Stimulated activated naive CD4-positive, alpha-beta T cell (primary cell): ENCODE measurements at regions not wholly inside any gene's neighbourhood (a gene's known extent, or its start where the extent isn't known, plus 50 kb on each side); places are given as distances from the start of the nearest gene placed in this dataset.

ENCODE experiments used
- DNase-seq, 6 experiments: peaks; one replicate each; lab custom pipeline; 2025; lab: John Stamatoyannopoulos, UW

GRCh38 chr14:66196670-66197069 is 289.5 kb upstream of the CCDC196 start:
- no peak for DNase-seq

- DNase-seq = no peak
These were observed 288.9 kb upstream of the CCDC196 start for GRCh38 chr14:66197276-66197675.

DNA sequence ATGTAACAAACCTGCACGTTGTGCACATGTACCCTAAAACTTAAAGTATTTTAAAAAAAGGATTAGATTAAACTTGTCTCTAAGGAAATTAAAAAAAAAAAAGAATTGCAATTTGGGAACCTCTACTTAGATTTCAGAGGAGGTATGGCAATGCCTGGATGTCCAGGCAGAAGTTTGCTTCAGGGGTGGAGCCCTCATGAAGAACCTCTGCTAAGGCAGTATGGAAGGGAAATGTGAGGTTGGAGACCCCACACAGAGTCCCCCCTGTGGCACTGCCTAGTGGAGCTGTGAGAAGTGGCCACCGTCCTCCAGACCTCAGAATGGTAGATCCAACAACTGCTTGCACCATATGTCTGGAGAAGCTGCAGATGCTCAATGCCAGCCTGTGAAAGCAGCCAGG is 279.6 kb upstream of the CCDC196 start:
- no peak for DNase-seq

DNA sequence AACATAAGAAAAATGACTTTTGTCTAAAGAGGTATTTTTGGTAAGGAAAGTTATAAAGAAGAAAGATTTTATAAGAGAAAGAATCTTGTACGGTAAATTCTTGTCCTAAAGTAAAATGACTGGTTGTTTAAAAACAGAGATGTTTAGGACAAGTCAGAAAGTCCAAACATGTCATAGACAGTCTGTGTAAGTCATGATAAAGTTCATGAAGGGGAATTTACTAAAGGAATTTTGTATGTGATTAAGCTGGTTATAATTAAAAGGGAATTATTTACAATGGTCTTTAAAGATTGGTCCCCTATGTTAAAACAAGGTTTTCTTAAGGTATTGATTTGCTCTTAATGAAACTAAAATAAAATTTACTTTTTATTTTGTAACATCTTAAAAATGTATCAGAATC is 269.4 kb upstream of the CCDC196 start:
- no peak for DNase-seq

GRCh38 chr14:66219886-66220285 is 266.3 kb upstream of the CCDC196 start:
- DNase-seq = no peak

DNA sequence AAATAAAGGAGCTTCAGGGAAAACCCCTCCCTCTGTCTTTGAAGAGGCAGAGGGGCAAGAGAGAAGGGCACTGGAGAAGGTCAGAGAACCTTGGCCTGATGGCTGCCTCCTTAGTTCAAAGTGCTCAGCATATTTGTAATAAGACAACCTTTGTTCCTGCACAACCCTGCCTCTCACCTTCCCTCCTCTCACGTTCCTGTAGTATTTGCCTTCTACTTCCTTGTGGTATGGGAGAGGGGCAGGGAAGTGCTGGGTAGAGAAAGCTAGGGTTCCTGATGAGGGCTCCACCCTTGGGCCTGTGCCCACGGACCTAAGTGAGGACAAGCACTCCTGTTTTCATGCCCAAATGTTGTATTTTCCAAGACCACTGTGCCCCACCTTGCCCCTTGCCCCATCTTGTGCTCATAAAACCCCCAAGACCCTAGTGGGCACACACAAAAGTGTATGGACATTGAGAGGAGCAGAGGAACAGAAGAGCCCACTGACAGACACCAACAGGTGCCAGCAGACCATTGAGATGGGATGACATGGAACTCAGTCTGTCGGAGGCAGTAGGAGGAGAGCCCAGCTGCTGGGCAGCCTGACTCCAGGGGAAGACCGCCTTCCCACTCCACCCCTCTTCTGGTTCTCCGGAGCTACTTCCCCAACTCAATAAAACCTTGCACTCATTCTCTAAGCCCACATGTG is 261.5 kb upstream of the CCDC196 start:
- DNase-seq = no peak

- no peak for DNase-seq
These were observed 260.8 kb upstream of the CCDC196 start for GRCh38 chr14:66225337-66225736.

GRCh38 chr14:66228267-66228970 is 257.8 kb upstream of the CCDC196 start:
- DNase-seq = no peak

DNA sequence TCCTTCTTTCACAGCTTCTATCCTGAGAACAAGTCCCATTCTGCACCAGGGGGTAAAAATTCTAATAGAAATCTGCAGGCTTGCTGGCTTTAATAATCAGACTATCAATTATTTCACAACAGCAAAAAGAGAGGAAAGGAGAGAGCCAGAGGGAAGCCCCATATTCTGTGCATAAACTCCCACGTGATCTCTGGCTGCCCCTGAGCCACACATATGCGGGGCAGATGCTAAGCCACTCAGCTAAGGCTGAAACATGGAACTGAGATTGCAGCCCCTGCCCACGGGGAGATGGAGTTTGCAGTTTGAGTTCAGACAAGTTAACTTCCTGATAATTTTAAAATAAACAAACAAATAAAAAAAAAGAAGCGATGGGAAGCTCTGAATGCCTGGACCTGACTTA is 254.4 kb upstream of the CCDC196 start:
- DNase-seq = no peak

DNA sequence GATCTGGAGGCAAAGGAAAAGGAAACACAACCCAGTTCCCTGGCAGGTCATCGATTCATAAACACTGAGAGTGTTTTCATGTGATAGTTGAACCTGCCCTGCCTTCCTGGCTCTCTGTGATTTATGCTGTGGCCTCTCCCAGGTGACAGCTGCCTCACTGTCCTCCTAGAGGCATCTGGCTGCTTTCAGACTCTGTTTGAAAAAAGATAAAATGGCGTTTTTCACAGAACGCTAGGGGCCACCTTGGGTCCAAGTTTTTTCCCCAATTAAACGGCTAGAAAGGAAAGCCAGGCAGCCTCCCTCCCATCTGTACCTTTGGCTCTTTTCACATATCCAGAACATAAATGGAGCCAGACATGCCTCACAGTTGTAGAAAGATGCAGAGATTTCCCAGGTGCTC is 252.6 kb upstream of the CCDC196 start:
- DNase-seq = no peak

DNA sequence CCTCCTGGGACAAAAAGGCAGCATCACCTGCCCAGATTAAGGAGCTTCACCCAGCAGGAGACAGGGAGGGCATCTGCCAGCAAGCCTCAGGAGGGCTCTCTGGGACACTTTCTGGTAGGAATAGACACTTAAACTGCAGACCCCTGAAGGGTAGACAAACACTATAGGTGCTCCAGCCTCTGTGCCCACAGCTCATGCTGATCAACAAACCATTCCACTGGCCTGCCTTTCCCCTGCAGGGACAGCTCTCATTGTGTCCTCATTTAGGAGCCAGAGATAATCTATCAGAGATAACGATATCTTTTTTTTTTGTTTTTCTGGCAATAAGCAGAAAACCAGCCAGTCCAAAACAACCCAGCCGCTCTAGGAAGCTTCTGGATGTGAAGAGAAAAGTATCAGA is 251.8 kb upstream of the CCDC196 start:
- no peak for DNase-seq

DNA sequence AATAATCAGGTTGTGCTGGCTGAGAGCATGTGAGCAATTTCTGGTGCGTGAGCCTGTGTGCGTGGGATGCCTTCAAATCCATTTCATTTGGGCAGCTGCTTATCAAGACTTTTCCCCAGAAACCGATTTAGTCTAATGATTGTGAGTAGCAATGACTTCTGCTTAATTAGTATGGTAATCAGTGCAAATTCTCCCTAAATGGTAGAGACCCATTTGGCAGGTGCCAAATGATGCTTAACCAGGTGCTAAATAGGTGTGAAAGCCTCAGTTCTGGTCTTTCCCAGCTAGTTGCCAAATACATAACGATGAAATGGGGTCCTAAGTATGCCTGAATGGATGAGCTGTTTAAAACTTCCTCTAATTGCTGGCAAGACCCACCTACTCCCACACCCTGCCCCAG is 248.4 kb upstream of the CCDC196 start:
- no peak for DNase-seq

DNA sequence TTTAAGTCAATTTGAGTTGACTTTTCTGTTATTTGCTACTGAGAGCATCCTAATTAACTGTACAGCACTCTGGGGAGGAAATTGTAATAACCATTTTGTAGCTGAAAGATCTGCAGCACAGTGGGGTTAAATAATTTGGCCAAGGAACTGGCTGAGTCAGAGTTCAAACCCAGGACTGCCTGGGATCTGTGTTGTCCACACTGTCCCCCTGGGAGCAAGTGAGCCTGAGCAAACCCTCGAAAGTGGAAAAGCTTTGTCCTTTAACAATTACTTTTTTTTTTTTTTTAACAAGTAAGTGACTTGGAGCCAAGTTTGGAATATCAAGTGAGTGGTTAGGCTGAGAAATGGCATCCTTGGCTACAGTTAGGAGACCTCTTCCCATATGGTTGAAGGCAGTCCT is 247.2 kb upstream of the CCDC196 start:
- DNase-seq = no peak

GRCh38 chr14:66239589-66239988 is 246.6 kb upstream of the CCDC196 start:
- no peak for DNase-seq

DNA sequence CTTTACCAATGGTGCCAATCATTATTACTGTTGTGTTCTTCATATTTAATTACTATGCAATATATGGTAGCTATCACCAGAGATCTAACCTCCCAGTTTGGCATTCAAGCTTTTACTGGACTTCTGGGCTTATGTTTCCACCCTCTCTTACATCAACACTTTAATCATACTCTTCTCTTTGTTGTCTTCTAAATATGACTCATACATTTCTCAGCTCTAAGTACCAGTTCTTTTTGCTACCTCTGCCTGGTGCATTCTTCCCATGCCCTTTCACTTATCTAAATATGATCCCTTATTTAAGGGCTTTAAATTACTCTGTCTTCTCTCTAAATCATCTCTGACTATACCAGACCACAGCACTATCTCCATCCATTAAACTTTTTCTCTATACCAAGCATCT is 246.1 kb upstream of the CCDC196 start:
- no peak for DNase-seq

DNA sequence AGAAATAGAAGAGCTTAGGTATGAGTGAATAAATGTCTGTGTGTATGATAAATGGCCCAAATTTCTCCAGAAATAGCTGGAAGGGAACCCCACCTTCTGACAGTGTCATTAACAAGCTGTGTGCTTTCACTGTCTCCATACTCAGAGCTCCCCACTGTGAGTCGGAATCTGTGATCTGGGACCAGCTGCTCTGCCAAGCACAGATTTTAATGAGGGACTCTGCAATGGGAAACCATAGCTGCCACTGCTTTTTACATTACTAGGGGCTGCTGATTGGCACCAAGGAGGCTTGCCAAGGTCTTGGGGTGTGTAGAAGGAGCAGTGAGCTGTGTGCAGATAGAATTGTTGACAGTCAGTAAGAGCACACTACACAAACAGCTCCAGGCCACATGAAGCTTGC is 244.2 kb upstream of the CCDC196 start:
- no peak for DNase-seq

DNA sequence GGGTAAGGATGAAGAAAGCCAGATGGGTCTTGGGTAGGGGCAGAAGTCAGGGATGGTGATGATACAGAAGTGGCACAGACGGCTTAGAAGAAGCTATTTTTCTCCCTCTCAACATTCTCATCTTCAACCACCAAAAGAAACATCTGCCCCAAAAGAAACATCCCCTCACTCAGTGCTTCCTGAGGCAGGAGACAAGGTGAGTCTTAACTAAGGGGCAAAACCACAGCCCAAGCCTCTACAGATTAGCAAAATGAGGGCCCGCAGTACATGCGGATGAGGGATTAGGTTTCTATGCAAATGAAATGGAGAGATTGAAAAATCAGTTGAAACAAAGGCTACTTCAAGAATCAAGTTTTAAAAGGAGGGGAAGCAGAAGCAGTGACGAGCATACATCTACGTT is 241.3 kb upstream of the CCDC196 start:
- no peak for DNase-seq

DNA sequence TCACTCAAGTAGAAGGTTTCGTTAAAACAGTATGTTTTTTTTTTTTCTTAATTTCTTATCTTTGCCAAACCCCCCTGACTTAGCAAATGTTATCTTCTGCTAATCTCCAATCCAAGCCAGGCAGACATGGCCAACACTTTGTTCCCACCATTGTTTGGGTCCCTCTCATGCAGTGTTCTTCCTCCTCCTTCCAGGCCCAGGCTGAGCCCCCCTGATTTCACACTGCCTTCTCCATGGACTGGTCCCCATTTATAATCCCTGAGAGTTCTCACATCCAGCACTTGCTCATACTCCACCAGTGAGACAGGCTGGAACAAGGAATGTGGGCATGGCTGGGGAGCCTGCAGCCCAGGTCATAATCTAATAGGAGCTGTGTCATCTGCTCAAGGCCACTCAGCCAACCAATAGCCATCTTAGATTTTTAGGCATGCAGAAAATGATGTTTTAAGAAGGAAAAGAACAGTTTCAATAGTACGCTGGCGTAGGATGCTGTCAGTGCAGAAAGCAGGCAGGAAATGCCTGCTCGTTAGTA is 238.4 kb upstream of the CCDC196 start:
- no peak for DNase-seq

DNA sequence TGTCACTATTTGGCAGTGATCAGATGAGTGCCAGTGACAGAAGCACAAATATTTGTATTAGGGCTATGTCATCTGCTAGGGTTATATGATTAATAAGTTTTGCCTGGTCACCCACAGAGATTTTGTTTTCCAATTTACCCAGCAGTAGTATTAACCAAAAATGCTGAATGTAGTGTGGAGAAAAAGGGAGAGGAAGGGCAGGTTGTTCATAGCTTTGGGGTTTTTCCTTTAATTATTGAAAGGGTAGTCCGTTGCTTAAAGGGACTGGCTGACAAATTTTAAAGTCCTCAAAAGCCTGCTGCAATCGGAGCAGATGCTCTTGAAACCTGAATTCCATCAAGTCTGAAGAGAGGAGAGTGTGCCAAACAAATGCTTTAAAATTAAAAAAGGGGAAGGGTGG is 237.9 kb upstream of the CCDC196 start:
- no peak for DNase-seq

DNA sequence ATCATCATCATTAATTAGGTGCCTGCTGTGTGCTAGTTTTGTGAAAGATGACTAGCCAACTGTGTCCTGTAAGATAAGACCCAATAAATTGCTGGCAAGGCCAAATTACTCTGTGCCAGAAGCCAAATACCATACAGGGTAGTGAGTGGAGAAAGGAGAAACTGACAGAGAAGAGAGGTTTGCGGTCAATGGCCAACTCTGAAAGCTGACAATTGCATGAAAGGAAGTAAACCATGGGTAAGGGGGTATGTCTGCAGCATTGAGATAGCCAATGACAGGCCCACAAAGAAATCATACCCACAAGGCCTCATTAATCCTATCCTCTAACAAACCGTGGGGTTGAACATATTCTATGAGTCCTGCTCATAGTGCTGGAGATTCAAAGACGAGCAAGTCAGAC is 236.6 kb upstream of the CCDC196 start:
- no peak for DNase-seq

- no peak for DNase-seq
These were observed 232.1 kb upstream of the CCDC196 start for GRCh38 chr14:66254038-66254437.

GRCh38 chr14:66268802-66269334 is 217.3 kb upstream of the CCDC196 start:
- no peak for DNase-seq

- no peak for DNase-seq
These were observed 213.9 kb upstream of the CCDC196 start for GRCh38 chr14:66272221-66272620.
